ENCODE measurements at regions not wholly inside any gene's neighbourhood (a gene's known extent, or its start where the extent isn't known, plus 50 kb on each side); places are given as distances from the start of the nearest gene placed in this dataset.
A peak's percentile ranks its signal among the peaks of the same experiment; 100 is the strongest.

- peaks cover 0 to 36% (median 10%) of the 10 kb centered on the region in 4 donors for H3K9me3 ChIP-seq
- TF ChIP-seq POLR2A (IDR thresholded peaks at IDR 0.05) (no peak), EP300 (IDR thresholded peaks at IDR 0.05) (no peak), CTCF (IDR thresholded peaks at IDR 0.05) (no peak)
- WGBS, 2 donors: 78 to 83% methylated on average over 1 of the region's 1 CpG
These were observed 548.9 kb upstream of the FZD8 start for GRCh38 chr10:36191009-36191408.

GRCh38 chr10:36188461-36188860 lies 546.4 kb upstream of the FZD8 start:
- TF ChIP-seq POLR2A (IDR thresholded peaks at IDR 0.05): no peak
- no peak for TF ChIP-seq EP300 (IDR thresholded peaks at IDR 0.05)
- TF ChIP-seq CTCF (IDR thresholded peaks at IDR 0.05): no peak
- peaks cover 0 to 33% (median 10%) of the 10 kb centered on the region in 4 donors for H3K9me3 ChIP-seq
- H3K36me3 ChIP-seq: no peaks in the 10 kb centered on the region
- H3K4me1 ChIP-seq: peaks cover 0 to 4% (median 0%) of the 10 kb centered on the region in 4 donors
- peak overlapping the region in 1 of 4 donors; percentile 49 for H3K27ac ChIP-seq
- H3K27me3 ChIP-seq: no peaks in the 10 kb centered on the region
- no peak overlapping the region for H3K4me3 ChIP-seq
- no peak for DNase-seq (ENCODE audit: low spot score in 2 of 2)
- 68 to 70% methylated on average over 4 of the region's 4 CpGs for WGBS, 2 donors

More at GRCh38 chr10:36191009-36191408, 548.9 kb upstream of the FZD8 start:
- H3K36me3 ChIP-seq: no peaks in the 10 kb centered on the region
- H3K27ac ChIP-seq: no peak overlapping the region
- no peaks in the 10 kb centered on the region for H3K27me3 ChIP-seq
- H3K4me1 ChIP-seq: peaks cover 0 to 4% (median 0%) of the 10 kb centered on the region in 4 donors
- DNase-seq (ENCODE audit: low spot score in 2 of 2): no peak
- H3K4me3 ChIP-seq: no peak overlapping the region

GRCh38 chr10:36188080-36188453 lies 546.0 kb upstream of the FZD8 start:
- H3K9me3 ChIP-seq: peaks cover 0 to 29% (median 10%) of the 10 kb centered on the region in 4 donors
- peaks cover 0 to 7% (median 0%) of the 10 kb centered on the region in 4 donors for H3K4me1 ChIP-seq
- peak overlapping the region in 1 of 4 donors; percentile 49 for H3K27ac ChIP-seq
- H3K36me3 ChIP-seq: no peaks in the 10 kb centered on the region
- TF ChIP-seq CTCF (IDR thresholded peaks at IDR 0.05) (no peak), EP300 (IDR thresholded peaks at IDR 0.05) (no peak), POLR2A (IDR thresholded peaks at IDR 0.05) (no peak)
- WGBS, 2 donors: 42 to 49% methylated on average over 8 of the region's 8 CpGs
- no peak overlapping the region for H3K4me3 ChIP-seq
- H3K27me3 ChIP-seq: no peaks in the 10 kb centered on the region
- DNase-seq (ENCODE audit: low spot score in 2 of 2): no peak

- DNase-seq (ENCODE audit: low spot score in 2 of 2): no peak
- peaks cover 0 to 24% (median 9%) of the 10 kb centered on the region in 4 donors for H3K9me3 ChIP-seq
- H3K4me3 ChIP-seq: no peak overlapping the region
- TF ChIP-seq POLR2A (IDR thresholded peaks at IDR 0.05) (no peak), EP300 (IDR thresholded peaks at IDR 0.05) (no peak), CTCF (IDR thresholded peaks at IDR 0.05) (no peak)
- H3K36me3 ChIP-seq: no peaks in the 10 kb centered on the region
- 60 to 73% methylated on average over 6 of the region's 6 CpGs for WGBS, 2 donors
- no peaks in the 10 kb centered on the region for H3K27me3 ChIP-seq
- H3K27ac ChIP-seq: peak overlapping the region in 1 of 4 donors; percentile 49
- peaks cover 0 to 12% (median 2%) of the 10 kb centered on the region in 4 donors for H3K4me1 ChIP-seq
These were observed 545.4 kb upstream of the FZD8 start for GRCh38 chr10:36187380-36188079.

GRCh38 chr10:36185097-36185496 lies 543.0 kb upstream of the FZD8 start:
- Histone ChIP-seq H3K27ac (no peak overlapping the region), H3K4me3 (no peak overlapping the region)
- 68 to 76% methylated on average over 6 of the region's 6 CpGs for WGBS, 2 donors

More at GRCh38 chr10:36185097-36185496, 543.0 kb upstream of the FZD8 start:
- H3K9me3 ChIP-seq: no peaks in the 10 kb centered on the region
- H3K4me1 ChIP-seq: peaks cover 0 to 26% (median 2%) of the 10 kb centered on the region in 4 donors
- H3K27me3 ChIP-seq: no peaks in the 10 kb centered on the region
- TF ChIP-seq EP300 (IDR thresholded peaks at IDR 0.05) (no peak), CTCF (IDR thresholded peaks at IDR 0.05) (no peak), POLR2A (IDR thresholded peaks at IDR 0.05) (no peak)
- H3K36me3 ChIP-seq: no peaks in the 10 kb centered on the region
- no peak for DNase-seq (ENCODE audit: low spot score in 2 of 2)
